Suprapubic skin (tissue), 4 donors: ENCODE measurements at regions not wholly inside any gene's neighbourhood (a gene's known extent, or its start where the extent isn't known, plus 50 kb on each side); places are given as distances from the start of the nearest gene placed in this dataset.

ENCODE experiments used
- POLR2A ChIP-seq, 2 donors: fragments of 450-650 bp; IDR thresholded peaks; one replicate each; pipeline ENCODE4 v1.6.1; 2017; ENCODE audit warnings: antibody characterized with exemption in 2 of 2, mild to moderate bottlenecking in 2 of 2, moderate library complexity in 2 of 2
- POLR2AphosphoS5 ChIP-seq, 3 donors: sonication (generic); formaldehyde crosslinking; IDR thresholded peaks; one replicate each; pipeline ENCODE4 v1.6.1; 2017; ENCODE audit warnings: antibody characterized with exemption in 3 of 3

DNA sequence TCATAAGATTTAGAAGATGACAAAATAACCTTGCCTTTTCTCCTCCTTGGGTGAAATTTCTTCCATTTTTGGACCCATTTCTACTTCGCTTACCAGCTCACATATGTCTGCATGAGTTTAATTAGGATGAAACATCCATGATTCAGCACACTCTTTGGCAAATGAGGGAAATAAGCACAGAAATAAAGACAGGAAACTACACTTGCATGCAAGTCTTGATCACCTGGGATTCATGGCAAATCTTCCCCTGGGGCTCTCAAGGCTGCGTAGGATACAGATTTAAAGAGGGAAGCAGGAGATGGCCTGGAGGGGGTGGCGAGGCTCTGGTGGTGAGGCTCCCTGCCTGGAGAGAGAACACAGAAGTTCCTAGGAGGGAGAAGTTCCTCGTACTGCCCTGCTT lies 147.8 kb downstream of the EDN3 start:
- no peak for TF ChIP-seq POLR2A (IDR thresholded peaks at IDR 0.05)
- no peak for TF ChIP-seq POLR2AphosphoS5 (IDR thresholded peaks at IDR 0.05)
